Nephron progenitor cell (in vitro differentiated cells): ENCODE measurements at regions not wholly inside any gene's neighbourhood (a gene's known extent, or its start where the extent isn't known, plus 50 kb on each side); places are given as distances from the start of the nearest gene placed in this dataset.

Source experiments
- DNase-seq: peaks from one replicate; pipeline ENCODE4 v3.0.0; 2021
- H3K27ac Mint-ChIP-seq: 2 replicates; pipeline ENCODE4 v1.8.0; 2021; ENCODE audit warnings: mild to moderate bottlenecking, moderate library complexity, mixed read lengths
- H3K27me3 Mint-ChIP-seq: 2 replicates; pipeline ENCODE4 v1.8.0; 2021; ENCODE audit warnings: mild to moderate bottlenecking, low read depth, mixed read lengths; ENCODE audit not compliant: poor library complexity
- H3K36me3 Mint-ChIP-seq: 2 replicates; pipeline ENCODE4 v1.8.0; 2021; ENCODE audit warnings: low read depth, mixed read lengths
- H3K4me1 Mint-ChIP-seq: 2 replicates; pipeline ENCODE4 v1.8.0; 2021; ENCODE audit warnings: mixed read lengths
- H3K4me3 Mint-ChIP-seq: 2 replicates; pipeline ENCODE4 v1.8.0; 2021; ENCODE audit warnings: mild to moderate bottlenecking, moderate library complexity, mixed read lengths
- H3K9me3 Mint-ChIP-seq: 2 replicates; pipeline ENCODE4 v1.8.0; 2021; ENCODE audit warnings: mild to moderate bottlenecking, moderate library complexity, mixed read lengths
- CTCF ChIP-seq: fragments of 200-600 bp; sonication (generic); IDR thresholded peaks from 2 replicates; pipeline ENCODE4 v1.5.0; 2021; ENCODE audit warnings: antibody characterized with exemption

DNA sequence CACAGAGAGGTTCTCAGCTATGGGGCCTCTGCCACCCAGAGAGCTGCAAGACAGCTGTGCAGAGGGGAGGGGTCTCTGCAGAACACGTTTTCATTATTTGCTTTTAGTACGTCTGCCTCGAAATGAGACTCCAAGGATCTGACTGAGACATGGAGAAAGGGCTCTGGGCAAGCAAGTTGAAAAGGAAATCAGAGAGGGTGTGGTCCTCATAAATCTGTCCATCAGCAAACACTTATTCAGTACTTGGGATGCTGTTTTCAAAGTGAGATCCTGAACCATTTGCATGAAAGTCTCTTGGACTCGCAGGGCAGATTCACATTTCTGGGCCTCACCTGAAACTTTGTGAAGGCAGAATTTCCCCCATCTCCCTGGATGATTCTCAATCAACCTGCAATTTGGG lies 197.4 kb upstream of the GALNT2 start:
- Mint-ChIP-seq H3K36me3 (no peaks in the 10 kb centered on the region), H3K27ac (no peak overlapping the region), H3K4me3 (no peak overlapping the region), H3K9me3 (peaks cover 3% of the 10 kb centered on the region), H3K27me3 (peaks cover 3% of the 10 kb centered on the region), H3K4me1 (peaks cover 25% of the 10 kb centered on the region)
- no peak for DNase-seq
- TF ChIP-seq CTCF, result no peak

- H3K4me3 Mint-ChIP-seq, result no peak overlapping the region
- peaks cover 3% of the 10 kb centered on the region for H3K9me3 Mint-ChIP-seq
- peak overlapping the region; percentile 5 for H3K27ac Mint-ChIP-seq
- TF ChIP-seq CTCF, result no peak
- H3K4me1 Mint-ChIP-seq, result peaks cover 19% of the 10 kb centered on the region
- no peaks in the 10 kb centered on the region for H3K36me3 Mint-ChIP-seq
- DNase-seq, result no peak
- peaks cover 3% of the 10 kb centered on the region for H3K27me3 Mint-ChIP-seq
Measured at GRCh38 chr1:229870381-229870780, 196.7 kb upstream of the GALNT2 start.

DNA sequence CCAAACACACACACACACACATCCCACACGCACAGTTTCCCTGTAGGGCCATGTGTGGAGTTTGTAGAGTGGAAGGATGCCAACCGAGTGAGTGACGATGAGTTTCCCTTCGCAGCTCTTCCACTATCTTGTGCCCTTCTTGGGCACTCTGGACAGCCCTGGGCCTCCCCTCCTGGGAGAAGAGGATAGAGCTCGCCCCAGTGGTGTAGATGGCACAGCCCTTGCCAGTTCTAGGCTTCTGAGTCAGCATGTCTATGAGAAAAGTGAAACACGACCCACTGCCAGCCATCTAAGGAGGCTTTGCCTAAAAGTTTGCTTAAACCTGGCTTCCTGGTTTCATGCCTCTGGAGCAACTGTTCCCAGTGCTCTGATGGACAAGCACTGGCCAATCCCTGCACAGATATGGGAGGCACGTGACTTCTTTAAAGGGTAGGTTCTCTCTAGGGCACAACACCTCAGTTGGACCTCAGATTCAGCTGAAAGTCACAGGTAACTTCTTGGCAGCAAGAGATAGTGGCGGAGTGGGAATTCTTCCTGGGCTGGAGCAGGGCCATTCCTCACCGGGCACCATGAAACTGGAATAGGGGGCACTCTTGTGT lies 195.9 kb upstream of the GALNT2 start:
- Mint-ChIP-seq H3K4me1 (peaks cover 19% of the 10 kb centered on the region), H3K27ac (no peak overlapping the region), H3K9me3 (peaks cover 3% of the 10 kb centered on the region), H3K27me3 (peaks cover 3% of the 10 kb centered on the region), H3K4me3 (no peak overlapping the region), H3K36me3 (no peaks in the 10 kb centered on the region)
- TF ChIP-seq CTCF, result no peak
- no peak for DNase-seq

GRCh38 chr1:229874136-229874535 lies 192.9 kb upstream of the GALNT2 start:
- Mint-ChIP-seq H3K36me3 (no peaks in the 10 kb centered on the region), H3K9me3 (no peaks in the 10 kb centered on the region), H3K4me3 (no peak overlapping the region), H3K27ac (no peak overlapping the region), H3K27me3 (peaks cover 18% of the 10 kb centered on the region), H3K4me1 (peaks cover 11% of the 10 kb centered on the region)
- no peak for DNase-seq
- TF ChIP-seq CTCF, result no peak

DNA sequence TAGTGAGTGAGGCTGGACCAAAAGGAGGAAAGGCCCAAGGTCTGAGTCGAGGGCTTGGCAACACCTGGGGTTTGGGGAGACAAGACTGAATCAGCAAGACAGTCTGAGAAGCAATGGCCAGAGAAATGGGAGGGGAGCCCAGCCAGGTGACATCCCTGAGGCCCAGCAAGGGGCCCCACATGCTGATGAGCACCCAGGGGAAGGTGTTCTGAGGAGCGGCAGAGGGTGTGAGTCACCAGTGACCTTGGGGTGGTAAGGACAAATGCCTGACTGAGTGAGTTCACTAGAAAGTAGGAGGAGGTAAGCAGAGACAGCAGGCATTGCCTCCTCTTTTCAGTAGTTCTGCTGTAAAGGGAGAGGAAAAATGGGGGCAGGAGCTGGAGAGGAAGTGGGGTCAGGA lies 192.4 kb upstream of the GALNT2 start:
- TF ChIP-seq CTCF, result no peak
- Mint-ChIP-seq H3K9me3 (no peaks in the 10 kb centered on the region), H3K4me3 (no peak overlapping the region), H3K27me3 (peaks cover 18% of the 10 kb centered on the region), H3K4me1 (peaks cover 6% of the 10 kb centered on the region), H3K36me3 (no peaks in the 10 kb centered on the region), H3K27ac (no peak overlapping the region)
- DNase-seq, result no peak

GRCh38 chr1:229875086-229875485 lies 192.0 kb upstream of the GALNT2 start:
- no peak for DNase-seq
- no peaks in the 10 kb centered on the region for H3K36me3 Mint-ChIP-seq
- peaks cover 4% of the 10 kb centered on the region for H3K4me1 Mint-ChIP-seq
- H3K9me3 Mint-ChIP-seq, result no peaks in the 10 kb centered on the region
- H3K27me3 Mint-ChIP-seq, result peaks cover 21% of the 10 kb centered on the region
- H3K27ac Mint-ChIP-seq, result no peak overlapping the region
- H3K4me3 Mint-ChIP-seq, result no peak overlapping the region
- no peak for TF ChIP-seq CTCF
